GM18520 (cell line): ENCODE measurements at regions not wholly inside any gene's neighbourhood (a gene's known extent, or its start where the extent isn't known, plus 50 kb on each side); places are given as distances from the start of the nearest gene placed in this dataset.
"Not testable (repeated sequence)": the region's sequence is repeated elsewhere in the genome, so short reads cannot be mapped to it uniquely, and the experiment has no call there.

Experiments used
- ATAC-seq: cut with Tn5 transposase; IDR thresholded peaks from one replicate; pipeline ENCODE4 v1.9.1; 2021; ENCODE audit not compliant: unreplicated experiment

DNA sequence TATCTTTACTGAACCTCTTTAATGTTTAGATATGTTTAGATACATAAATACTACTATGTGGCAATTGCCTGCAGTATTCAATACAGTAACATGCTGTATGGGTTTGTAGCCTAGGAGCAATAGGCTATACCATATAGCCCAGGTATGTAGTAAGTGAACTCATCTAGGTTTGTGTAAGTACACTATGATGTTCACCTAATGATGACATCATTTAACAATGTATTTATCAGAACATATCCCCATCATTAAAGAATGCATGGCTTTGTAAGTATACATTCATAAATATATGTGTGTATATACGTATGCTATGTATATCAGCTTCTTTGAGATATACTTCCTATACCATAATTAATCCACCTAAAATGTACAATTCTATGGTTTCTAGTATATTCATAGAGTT lies 631.2 kb upstream of the MAN1A1 start:
- ATAC-seq: no peak

DNA sequence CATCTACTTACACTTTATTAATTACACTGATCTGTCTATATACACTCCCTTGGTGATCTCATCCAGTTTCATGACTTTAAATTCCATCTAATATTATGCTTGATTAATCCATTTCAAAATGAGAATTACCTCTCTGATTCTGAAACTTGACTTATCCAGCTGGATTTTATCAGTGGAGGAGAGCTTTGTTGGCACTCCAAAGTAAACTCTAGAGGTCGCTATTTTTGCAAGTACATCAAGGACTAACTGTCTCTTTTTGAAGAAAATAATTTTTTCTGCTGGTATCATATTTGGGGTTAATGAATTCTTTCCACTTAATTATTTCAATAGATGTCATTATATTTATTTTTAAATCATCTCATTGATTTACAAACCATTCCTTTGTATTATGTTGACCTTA lies 630.3 kb upstream of the MAN1A1 start:
- ATAC-seq: no peak

DNA sequence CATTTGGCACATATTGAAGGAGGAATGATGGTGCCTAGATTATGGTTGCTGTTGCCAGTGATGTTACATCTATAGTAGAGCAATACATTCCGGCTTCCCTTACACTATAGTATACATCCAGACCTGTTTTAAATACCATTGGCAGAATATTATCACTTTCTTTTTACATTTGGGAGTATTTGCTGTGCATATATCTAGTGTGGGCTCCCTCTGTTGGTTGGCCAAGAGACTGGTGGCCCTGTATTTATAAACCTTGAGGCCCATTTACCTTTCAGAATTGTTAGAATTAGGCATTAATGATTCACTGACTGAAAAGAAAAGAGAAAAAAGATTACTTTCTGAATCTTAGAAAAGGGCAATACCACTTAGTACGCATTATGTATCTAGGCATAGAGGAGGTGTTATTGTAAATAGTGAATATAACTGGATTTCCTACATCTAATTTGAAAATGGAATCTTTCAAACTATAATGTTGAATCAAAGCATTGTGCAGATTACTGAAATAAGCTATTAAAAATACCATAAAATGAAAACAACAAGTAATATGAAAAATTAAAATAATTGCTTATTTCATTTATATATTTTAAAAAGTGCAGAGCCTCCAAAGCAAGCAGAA lies 628.8 kb upstream of the MAN1A1 start:
- ATAC-seq: no peak

DNA sequence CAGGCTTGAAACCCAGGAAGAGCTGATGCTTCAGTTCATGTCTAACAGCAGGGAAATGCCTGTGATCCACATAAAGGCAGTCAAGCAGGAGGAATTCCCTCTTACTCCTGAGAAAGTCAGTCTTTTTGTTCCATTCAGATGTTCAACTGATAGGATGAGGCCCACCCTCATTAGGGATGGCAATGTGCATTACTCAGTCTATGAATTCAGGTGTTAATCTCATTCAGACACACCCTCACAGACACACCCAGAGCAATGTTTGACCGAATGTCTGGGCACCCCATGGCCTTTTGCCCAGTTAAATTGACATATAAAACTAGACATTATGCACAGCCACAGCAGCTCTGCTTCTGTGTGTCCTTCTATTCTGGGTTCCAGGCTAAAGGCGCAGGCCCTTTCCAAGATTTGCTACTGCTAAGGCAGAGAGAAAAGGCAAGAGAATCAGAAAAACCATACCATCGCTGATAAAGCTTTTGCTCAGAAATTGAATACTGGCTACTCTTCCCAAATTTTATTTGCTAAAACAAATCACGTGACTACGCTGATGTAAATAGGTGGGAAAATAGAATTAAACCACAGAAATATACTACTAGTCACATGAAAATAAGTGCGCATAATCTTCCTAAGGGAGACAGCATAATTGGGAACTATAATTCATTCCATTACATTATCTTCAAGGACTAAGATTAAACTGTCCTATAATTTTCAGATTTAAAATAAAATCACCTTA lies 625.0 kb upstream of the MAN1A1 start:
- no peak for ATAC-seq

DNA sequence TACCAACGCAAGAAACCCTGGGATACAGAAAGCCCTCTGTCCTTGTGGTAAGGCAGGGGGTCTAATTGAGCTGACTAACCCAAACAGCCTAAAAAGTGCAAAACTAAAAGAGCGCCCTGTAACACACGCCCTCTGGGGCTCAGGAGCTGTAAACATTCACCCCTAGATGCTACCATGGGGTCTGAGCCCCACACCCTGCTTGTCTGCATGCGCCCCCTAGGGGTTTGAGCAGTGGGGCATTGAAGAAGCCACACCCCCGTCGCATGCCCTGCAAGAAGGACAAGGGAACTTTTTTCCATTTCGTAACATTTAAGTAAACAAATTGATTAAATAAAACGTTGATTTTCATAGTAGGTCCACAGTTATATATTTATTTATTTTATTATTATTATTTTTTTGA lies 616.9 kb upstream of the MAN1A1 start:
- no peak for ATAC-seq

GRCh38 chr6:119965900-119966299 lies 616.3 kb upstream of the MAN1A1 start:
- ATAC-seq: no peak

DNA sequence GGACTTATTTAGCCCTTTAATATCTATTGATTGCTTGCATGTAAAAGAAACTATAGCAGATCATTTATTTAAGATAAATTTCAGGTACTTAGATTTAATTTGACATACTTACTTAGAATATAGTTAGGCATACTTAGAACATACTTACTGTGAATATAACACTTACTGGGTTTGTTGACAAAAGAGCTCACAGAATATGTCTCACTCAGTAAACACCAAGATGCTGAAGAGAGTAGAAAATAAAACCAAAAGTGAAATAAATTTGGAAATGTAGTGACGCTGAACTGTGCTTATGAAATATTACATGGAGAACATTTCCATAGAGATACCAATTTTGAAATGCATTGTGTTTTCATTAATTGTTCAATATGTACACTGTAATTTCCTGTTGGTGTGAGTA lies 615.4 kb upstream of the MAN1A1 start:
- ATAC-seq: no peak

GRCh38 chr6:119962505-119962904 lies 612.9 kb upstream of the MAN1A1 start:
- ATAC-seq: no peak

DNA sequence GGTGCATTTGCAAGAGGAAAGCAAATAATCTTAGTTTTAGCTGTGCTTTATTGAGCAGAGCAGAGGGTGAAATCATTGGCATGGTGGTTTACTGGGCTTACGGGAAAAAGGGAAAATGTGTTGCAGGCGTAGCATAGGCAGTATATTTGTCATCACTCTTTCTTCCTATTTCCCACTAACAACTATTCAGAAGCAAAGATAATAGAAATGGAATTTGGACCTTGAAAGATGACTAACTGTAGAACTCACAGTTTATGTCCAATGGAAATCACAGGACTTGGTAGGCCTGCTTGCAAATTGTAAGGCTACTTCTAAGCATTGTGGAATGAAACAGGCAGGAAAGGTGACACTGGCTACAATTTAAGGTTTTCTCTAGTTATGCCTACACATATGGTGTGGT lies 611.9 kb upstream of the MAN1A1 start:
- no peak for ATAC-seq

- ATAC-seq: no peak
These were observed 610.9 kb upstream of the MAN1A1 start for GRCh38 chr6:119960456-119960855.

- no peak for ATAC-seq
These were observed 610.5 kb upstream of the MAN1A1 start for GRCh38 chr6:119960036-119960435.

DNA sequence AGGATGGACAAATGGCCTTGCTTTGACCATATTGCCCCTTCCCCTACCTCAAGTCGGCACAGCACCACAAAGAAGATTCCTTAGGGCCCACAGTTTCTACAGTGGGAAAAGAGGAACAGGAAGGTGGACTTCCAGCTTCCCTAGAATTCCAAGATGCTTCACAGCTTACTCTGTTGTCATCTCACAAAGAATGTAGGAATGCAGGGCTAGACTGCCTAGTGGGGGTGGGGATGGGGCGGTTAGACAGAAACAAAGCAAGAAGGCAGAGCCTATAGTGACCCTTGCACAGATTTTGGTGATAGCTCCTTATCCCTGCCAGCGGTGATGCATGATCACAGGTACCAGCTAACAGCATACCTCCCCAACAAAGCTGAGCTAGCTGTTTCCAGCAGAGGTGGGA lies 607.6 kb upstream of the MAN1A1 start:
- no peak for ATAC-seq

DNA sequence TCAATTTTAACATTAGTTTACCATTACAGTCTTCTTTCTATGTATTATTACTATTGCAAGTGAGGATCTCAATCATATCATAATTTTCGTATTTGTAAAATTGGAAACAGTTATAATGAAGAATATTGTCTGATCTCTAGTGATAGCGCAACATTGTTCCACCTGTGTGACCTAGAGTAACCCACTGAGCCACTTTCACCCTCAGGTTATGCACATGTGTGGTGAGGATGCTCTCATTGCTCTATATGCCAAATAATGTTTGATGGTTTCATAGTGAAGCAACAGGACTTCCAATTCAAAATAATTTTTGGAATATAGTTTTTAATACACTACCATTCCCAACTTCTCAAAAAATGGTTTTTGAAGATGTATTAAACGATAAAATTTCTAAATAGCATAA lies 603.1 kb upstream of the MAN1A1 start:
- ATAC-seq: no peak

GRCh38 chr6:119950681-119951080 lies 601.1 kb upstream of the MAN1A1 start:
- ATAC-seq: no peak

GRCh38 chr6:119942078-119942752 lies 592.7 kb upstream of the MAN1A1 start:
- no peak for ATAC-seq

DNA sequence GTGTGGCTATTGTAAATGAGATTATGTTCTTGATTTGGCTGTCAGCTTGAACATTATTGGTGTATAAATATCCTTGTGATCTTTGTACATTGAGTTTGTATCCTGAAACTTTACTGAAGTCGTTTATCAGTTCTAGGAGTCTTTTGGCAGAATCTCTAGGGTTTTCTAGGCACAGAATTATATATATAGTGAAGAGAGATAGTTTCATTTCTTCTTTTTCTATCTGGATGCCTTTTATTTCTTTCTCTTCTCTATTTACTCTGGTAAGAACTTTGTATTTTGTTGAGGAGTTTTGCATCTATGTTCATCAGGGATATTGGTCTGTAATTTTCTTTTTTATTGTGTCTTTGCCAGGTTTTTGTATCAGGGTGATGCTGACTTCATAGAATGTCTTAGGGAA lies 589.2 kb upstream of the MAN1A1 start:
- no peak for ATAC-seq

- no peak for ATAC-seq
These were observed 585.3 kb upstream of the MAN1A1 start for GRCh38 chr6:119934816-119935215.

DNA sequence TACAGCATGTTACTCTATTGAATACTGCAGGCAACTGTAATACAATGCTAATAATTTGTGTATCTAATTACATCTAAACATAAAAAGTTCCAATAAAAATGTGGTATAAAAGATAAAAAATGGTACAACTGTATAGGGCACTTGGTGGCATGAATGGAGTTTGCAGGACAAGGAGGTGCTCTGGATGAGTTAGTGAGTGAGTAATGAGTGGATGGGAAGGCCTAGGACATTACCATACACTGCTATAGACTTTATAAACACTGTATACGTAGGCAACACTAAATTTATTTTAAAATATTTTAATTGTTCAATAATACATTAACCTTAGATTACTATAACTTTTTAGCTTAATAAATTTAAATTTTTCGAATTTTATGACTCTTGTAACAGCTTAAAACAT lies 579.6 kb upstream of the MAN1A1 start:
- no peak for ATAC-seq

- not testable (repeated sequence) for ATAC-seq
These were observed 575.3 kb upstream of the MAN1A1 start for GRCh38 chr6:119924888-119925287.

GRCh38 chr6:119922814-119923213 lies 573.3 kb upstream of the MAN1A1 start:
- no peak for ATAC-seq

GRCh38 chr6:119921491-119922010 lies 572.0 kb upstream of the MAN1A1 start:
- no peak for ATAC-seq

- ATAC-seq: no peak
These were observed 567.6 kb upstream of the MAN1A1 start for GRCh38 chr6:119917186-119917585.
